ENCODE measurements at regions not wholly inside any gene's neighbourhood (a gene's known extent, or its start where the extent isn't known, plus 50 kb on each side); places are given as distances from the start of the nearest gene placed in this dataset.

DNA sequence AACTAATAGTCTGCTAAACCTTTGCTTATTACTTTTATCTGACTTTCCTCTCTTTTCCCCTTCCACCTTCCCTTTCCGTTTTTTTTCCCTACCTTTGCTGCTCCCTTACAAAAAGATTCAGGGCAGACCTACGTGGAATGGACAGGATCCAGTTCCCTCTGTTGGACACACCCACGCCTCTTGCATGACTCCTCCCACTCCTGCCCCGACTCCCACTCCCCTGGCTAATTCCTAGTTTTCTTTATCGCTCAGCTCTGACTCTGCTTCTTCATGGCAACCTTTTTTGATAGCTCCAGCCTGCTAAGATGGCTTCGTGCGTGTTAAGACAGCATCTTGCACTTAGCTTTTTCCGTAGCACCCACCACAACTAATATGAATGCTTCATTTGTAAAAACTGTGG, 715.6 kb upstream of the NRSN1 start:
- TF ChIP-seq, protein P1, sequence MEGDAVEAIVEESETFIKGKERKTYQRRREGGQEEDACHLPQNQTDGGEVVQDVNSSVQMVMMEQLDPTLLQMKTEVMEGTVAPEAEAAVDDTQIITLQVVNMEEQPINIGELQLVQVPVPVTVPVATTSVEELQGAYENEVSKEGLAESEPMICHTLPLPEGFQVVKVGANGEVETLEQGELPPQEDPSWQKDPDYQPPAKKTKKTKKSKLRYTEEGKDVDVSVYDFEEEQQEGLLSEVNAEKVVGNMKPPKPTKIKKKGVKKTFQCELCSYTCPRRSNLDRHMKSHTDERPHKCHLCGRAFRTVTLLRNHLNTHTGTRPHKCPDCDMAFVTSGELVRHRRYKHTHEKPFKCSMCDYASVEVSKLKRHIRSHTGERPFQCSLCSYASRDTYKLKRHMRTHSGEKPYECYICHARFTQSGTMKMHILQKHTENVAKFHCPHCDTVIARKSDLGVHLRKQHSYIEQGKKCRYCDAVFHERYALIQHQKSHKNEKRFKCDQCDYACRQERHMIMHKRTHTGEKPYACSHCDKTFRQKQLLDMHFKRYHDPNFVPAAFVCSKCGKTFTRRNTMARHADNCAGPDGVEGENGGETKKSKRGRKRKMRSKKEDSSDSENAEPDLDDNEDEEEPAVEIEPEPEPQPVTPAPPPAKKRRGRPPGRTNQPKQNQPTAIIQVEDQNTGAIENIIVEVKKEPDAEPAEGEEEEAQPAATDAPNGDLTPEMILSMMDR (IDR thresholded peaks at IDR 0.05; ENCODE audit: borderline replicate concordance) = no peak
- H3K4me1 ChIP-seq = peaks cover 10% of the 10 kb centered on the region
- H3K27me3 ChIP-seq (ENCODE audit: low read depth) = no peaks in the 10 kb centered on the region
- H3K27ac ChIP-seq (replicated peaks) = no peak overlapping the region
- intact Hi-C loops (cut with micrococcal nuclease) = no loop called here
- H3K9me3 ChIP-seq (replicated peaks) = no peaks in the 10 kb centered on the region
- H3K4me3 ChIP-seq = no peak overlapping the region
- no peak for DNase-seq
- no peaks in the 10 kb centered on the region for H3K36me3 ChIP-seq

DNA sequence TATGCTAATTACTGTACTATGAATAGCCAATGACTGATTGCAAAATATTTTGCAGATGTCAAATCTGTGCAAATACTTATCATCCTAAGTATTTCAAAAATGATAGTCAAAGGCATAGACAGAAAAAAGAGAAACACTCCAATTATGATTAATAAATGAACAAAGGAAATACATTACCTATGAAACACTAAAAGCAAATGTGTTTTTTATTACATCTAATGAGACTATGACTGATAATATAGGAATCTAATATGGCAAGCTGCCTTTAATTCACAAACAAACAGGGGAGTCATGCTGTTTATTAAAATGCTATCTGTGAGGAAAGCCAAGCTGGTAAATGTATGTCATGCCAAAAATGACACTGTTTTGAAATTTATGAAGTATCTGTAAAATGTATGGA, 713.2 kb upstream of the NRSN1 start:
- intact Hi-C loops (cut with micrococcal nuclease) = no loop called here
- no peaks in the 10 kb centered on the region for H3K36me3 ChIP-seq
- H3K27me3 ChIP-seq (ENCODE audit: low read depth) = no peaks in the 10 kb centered on the region
- H3K9me3 ChIP-seq (replicated peaks) = no peaks in the 10 kb centered on the region
- no peak overlapping the region for H3K27ac ChIP-seq (replicated peaks)
- H3K4me3 ChIP-seq = no peak overlapping the region
- no peak for DNase-seq
- H3K4me1 ChIP-seq = peaks cover 10% of the 10 kb centered on the region
- TF ChIP-seq, protein P1 (IDR thresholded peaks at IDR 0.05; ENCODE audit: borderline replicate concordance) = no peak

DNA sequence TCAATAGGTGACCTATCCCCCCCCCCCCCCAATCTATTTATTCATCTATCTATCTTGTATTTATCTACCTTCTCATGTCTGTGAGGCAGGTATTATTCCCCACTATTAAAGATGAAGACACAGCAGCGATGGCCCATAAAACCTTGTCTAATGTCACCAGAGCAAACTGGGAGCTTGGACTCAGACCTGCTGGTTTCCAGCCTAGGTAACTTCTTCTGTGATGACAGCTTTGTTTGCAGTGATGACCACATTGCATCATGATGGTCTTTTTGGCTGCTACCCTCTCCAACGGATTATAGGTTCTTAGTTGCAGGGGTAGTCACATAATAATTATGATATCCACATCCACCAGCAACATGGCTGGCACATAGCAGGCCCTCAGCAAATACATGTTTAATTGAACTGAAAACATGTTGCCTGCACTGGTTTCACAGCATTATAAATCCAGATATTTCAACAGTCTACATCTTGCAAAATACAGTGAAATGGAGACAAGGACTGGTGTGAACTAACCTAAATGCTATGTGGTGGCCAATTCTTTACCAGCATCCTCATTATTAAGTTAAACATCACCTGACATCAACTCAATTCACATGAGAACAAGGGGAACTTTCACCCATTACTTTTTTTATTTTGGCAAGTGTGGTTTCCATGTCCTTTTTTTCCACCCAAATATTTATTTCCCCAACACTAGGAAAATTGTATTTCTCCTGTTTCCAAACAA, 712.5 kb upstream of the NRSN1 start:
- Histone ChIP-seq H3K4me3 (no peak overlapping the region), H3K9me3 (replicated peaks) (no peaks in the 10 kb centered on the region), H3K27me3 (ENCODE audit: low read depth) (no peaks in the 10 kb centered on the region), H3K4me1 (peaks cover 11% of the 10 kb centered on the region), H3K27ac (replicated peaks) (no peak overlapping the region), H3K36me3 (no peaks in the 10 kb centered on the region)
- intact Hi-C loops (cut with micrococcal nuclease) = no loop called here
- TF ChIP-seq, protein P1 (IDR thresholded peaks at IDR 0.05; ENCODE audit: borderline replicate concordance) = no peak
- no peak for DNase-seq

DNA sequence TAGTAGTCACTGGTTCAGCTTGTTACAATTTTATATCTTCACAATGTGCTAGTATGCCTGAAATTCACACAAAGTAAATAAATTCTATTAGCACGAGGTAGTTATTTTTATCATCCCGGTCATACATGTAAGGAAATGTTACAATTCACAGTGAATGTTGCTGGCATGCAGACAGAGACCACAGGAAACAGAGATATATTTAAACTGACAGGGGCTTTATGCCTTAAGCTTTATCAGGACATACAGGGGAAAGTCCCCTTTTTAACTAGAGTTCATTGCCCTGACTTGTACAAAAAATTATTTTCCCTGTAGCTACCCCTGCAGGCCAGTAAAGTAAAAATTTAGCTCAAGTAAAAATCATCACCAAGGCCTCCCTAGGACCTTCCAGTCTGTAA, 712.0 kb upstream of the NRSN1 start:
- H3K9me3 ChIP-seq (replicated peaks) = no peaks in the 10 kb centered on the region
- no peak overlapping the region for H3K27ac ChIP-seq (replicated peaks)
- H3K4me3 ChIP-seq = no peak overlapping the region
- intact Hi-C loops (cut with micrococcal nuclease) = no loop called here
- no peaks in the 10 kb centered on the region for H3K27me3 ChIP-seq (ENCODE audit: low read depth)
- H3K4me1 ChIP-seq = peaks cover 12% of the 10 kb centered on the region
- no peaks in the 10 kb centered on the region for H3K36me3 ChIP-seq
- DNase-seq = no peak
- TF ChIP-seq, protein P1 (IDR thresholded peaks at IDR 0.05; ENCODE audit: borderline replicate concordance) = peak; percentile 44

DNA sequence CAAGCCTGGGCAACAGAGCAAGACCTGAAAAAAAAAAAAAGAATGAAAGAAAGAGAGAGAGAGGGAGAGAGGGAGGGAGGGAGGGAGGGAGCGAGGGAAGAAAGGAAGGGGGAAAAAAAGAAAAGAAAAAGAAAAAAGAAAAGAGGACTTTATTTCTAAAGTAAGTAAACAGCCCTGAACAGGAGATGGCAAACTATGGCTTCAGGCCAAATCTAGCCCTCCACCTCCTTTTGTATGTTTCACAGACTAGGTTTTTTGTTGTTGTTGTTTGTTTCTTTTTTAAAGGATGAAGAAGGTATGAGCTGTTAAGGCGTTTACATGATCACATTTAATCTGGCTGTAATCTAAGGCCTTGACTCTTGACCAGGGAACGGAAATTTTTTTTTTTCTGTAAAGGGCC, 711.1 kb upstream of the NRSN1 start:
- intact Hi-C loops (cut with micrococcal nuclease) = no loop called here
- no peak overlapping the region for H3K27ac ChIP-seq (replicated peaks)

More for the DNA sequence above, 711.1 kb upstream of the NRSN1 start:
- Histone ChIP-seq H3K4me1 (peaks cover 12% of the 10 kb centered on the region), H3K4me3 (no peak overlapping the region), H3K27me3 (ENCODE audit: low read depth) (no peaks in the 10 kb centered on the region), H3K36me3 (no peaks in the 10 kb centered on the region), H3K9me3 (replicated peaks) (no peaks in the 10 kb centered on the region)
- DNase-seq = no peak
- TF ChIP-seq, protein P1 (IDR thresholded peaks at IDR 0.05; ENCODE audit: borderline replicate concordance) = no peak

Data from left ventricle myocardium inferior (tissue), 1 donor.